Gastroesophageal sphincter (tissue), 4 donors: ENCODE measurements at regions not wholly inside any gene's neighbourhood (a gene's known extent, or its start where the extent isn't known, plus 50 kb on each side); places are given as distances from the start of the nearest gene placed in this dataset.

Experiments
- ATAC-seq: fragments of 150-250 bp; one replicate; pipeline ENCODE4 v1.9.1; 2016; ENCODE audit warnings: mild to moderate bottlenecking, moderate library complexity
- H3K27ac ChIP-seq, 4 donors: fragments of 200-600 bp; sonication (generic) in 3 of 4; 1 replicate in 3 of 4; 2 replicates in 1 of 4; pipeline ENCODE4 v1.5.1; 2016 to 2019
- H3K27me3 ChIP-seq: fragments of 200-600 bp; sonication (generic); one replicate; pipeline ENCODE4 v1.5.1; 2019
- H3K36me3 ChIP-seq, 2 donors: fragments of 200-600 bp; sonication (generic); one replicate each; pipeline ENCODE4 v1.5.1; 2019; ENCODE audit warnings: control low read depth in 1 of 2
- H3K4me1 ChIP-seq, 3 donors: fragments of 200-600 bp; sonication (generic); 1 replicate in 2 of 3; 2 replicates in 1 of 3; pipeline ENCODE4 v1.5.1; 2016 to 2019; ENCODE audit warnings: control low read depth in 2 of 3
- H3K4me3 ChIP-seq, 2 donors: fragments of 200-600 bp; sonication (generic); one replicate each; pipeline ENCODE4 v1.5.1; 2019; ENCODE audit warnings: mild to moderate bottlenecking in 1 of 2, moderate library complexity in 1 of 2
- H3K9me3 ChIP-seq, 3 donors: fragments of 200-600 bp; sonication (generic); one replicate each; pipeline ENCODE4 v1.5.1; 2017 to 2019; ENCODE audit warnings: control low read depth in 2 of 3
- EP300 ChIP-seq: sonication (generic); formaldehyde crosslinking; IDR thresholded peaks from one replicate; pipeline ENCODE4 v1.6.1; 2017; ENCODE audit warnings: antibody characterized with exemption, mild to moderate bottlenecking
- POLR2A ChIP-seq, 2 donors: fragments of 450-650 bp; IDR thresholded peaks; one replicate each; pipeline ENCODE4 v1.6.1; 2017; ENCODE audit warnings: antibody characterized with exemption in 2 of 2, mild to moderate bottlenecking in 2 of 2, moderate library complexity in 1 of 2
- POLR2AphosphoS5 ChIP-seq: sonication (generic); formaldehyde crosslinking; IDR thresholded peaks from one replicate; pipeline ENCODE4 v1.6.1; 2017; ENCODE audit warnings: antibody characterized with exemption
- WGBS, 2 donors: methylation state at CpG; one replicate each; pipeline ENCODE4 v1.1.5; 2018; ENCODE audit warnings: low coverage in 1 of 2; 5-methylcytosine and 5-hydroxymethylcytosine counted together
- TF ChIP-seq, protein P1 (sequence below), 4 experiments: fragments of 200-600 bp in 2 of 4; fragments of 450-650 bp in 2 of 4; sonication (generic) in 1 of 4; IDR thresholded peaks; one replicate each; pipeline ENCODE4 v1.5.1; 2017 to 2019; ENCODE audit warnings: antibody characterized with exemption in 4 of 4, mild to moderate bottlenecking in 2 of 4, moderate library complexity in 2 of 4

DNA sequence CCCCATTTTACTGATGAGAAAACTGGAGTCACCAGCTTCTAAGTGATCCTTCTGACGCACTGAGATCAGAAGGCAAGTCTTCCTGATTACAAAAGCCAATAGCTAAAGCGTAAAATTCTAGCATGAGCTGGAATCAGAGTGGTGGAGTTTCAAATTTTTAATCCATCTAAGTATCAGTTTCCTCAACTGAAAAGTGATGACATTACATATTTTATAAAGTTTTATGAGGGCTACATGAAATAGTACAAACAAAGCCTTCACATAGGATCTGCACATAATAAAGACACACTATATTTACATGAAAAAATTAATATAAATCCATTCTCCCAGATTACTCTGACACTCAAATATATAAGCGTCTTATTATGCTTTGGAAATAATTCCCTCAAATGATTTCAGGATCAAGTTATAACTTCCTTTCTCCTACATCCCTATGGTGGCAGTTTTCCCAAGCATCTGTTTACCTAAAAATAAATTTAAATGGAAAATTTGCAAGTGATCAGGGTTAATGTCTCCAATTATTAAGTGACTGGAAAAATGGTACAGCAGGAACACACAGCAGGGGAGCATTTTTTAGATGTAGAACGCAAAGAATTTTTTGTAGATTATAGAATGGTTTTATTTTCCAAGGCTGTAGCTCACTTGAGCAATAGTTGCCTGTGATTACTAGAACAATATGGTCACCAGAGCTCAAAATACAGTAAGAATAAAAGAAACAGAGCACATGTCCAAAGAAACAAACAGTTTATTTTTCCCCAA lies 490.4 kb upstream of the C1orf87 start:
- WGBS, 2 donors = 84 to 93% methylated on average over 4 of the region's 4 CpGs
- no peak for TF ChIP-seq POLR2A (IDR thresholded peaks at IDR 0.05)
- no peak for TF ChIP-seq POLR2AphosphoS5
- TF ChIP-seq, protein P1, sequence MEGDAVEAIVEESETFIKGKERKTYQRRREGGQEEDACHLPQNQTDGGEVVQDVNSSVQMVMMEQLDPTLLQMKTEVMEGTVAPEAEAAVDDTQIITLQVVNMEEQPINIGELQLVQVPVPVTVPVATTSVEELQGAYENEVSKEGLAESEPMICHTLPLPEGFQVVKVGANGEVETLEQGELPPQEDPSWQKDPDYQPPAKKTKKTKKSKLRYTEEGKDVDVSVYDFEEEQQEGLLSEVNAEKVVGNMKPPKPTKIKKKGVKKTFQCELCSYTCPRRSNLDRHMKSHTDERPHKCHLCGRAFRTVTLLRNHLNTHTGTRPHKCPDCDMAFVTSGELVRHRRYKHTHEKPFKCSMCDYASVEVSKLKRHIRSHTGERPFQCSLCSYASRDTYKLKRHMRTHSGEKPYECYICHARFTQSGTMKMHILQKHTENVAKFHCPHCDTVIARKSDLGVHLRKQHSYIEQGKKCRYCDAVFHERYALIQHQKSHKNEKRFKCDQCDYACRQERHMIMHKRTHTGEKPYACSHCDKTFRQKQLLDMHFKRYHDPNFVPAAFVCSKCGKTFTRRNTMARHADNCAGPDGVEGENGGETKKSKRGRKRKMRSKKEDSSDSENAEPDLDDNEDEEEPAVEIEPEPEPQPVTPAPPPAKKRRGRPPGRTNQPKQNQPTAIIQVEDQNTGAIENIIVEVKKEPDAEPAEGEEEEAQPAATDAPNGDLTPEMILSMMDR (IDR thresholded peaks at IDR 0.05) = no peak
- TF ChIP-seq EP300 = no peak
- Histone ChIP-seq H3K4me1 (peaks cover 0 to 14% (median 0%) of the 10 kb centered on the region in 3 donors), H3K4me3 (no peak overlapping the region), H3K9me3 (no peaks in the 10 kb centered on the region), H3K27ac (no peak overlapping the region), H3K36me3 (no peaks in the 10 kb centered on the region), H3K27me3 (no peaks in the 10 kb centered on the region)
- no peak for ATAC-seq

DNA sequence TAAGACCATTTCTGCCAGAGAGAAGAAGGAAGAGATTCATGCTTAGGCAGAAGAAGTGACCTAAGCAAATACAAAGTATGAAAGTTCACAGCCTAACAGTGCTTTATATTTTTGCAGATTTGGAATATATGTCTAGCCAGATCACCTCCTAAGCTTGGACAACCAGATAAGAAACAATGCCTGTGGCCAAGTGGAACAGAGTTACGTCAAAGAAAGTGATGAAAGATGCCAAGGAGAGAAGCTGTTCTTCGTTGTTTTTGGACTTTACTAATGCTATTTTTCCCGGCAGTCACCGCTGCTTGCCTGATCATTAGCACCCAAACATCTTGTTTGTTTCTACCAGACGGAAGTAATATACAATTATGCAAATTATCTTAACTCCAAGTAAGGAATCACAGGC lies 489.2 kb upstream of the C1orf87 start:
- Histone ChIP-seq H3K27ac (no peak overlapping the region), H3K4me3 (no peak overlapping the region), H3K9me3 (no peaks in the 10 kb centered on the region), H3K27me3 (no peaks in the 10 kb centered on the region), H3K36me3 (no peaks in the 10 kb centered on the region), H3K4me1 (peaks cover 0 to 14% (median 0%) of the 10 kb centered on the region in 3 donors)
- WGBS, 2 donors = 55 to 86% methylated on average over 5 of the region's 5 CpGs
- TF ChIP-seq, protein P1 (IDR thresholded peaks at IDR 0.05) = no peak
- TF ChIP-seq EP300 (no peak), POLR2A (IDR thresholded peaks at IDR 0.05) (no peak), POLR2AphosphoS5 (no peak)
- no peak for ATAC-seq

DNA sequence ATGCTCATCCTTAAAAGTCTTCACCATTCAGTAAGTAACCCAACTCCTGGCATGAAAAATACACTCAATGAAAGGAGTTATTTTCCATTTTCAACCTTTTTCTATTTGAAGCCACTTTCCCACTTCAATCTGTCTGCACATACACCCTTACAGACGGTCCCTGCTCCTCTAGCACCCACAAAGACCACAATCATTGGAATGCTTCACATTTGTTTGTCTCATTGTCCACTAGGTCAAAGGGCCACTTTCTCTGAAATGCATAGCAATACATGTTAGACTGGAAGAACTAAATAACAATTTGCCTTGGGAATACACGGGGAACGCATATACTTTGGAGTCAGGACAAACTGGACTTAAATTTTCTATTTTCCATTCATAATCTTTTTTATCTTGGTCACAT lies 487.1 kb upstream of the C1orf87 start:
- peaks cover 0 to 14% (median 0%) of the 10 kb centered on the region in 3 donors for H3K4me1 ChIP-seq
- H3K9me3 ChIP-seq = no peaks in the 10 kb centered on the region
- 94 to 100% methylated on average over 2 to 3 of the region's 3 CpGs for WGBS, 2 donors
- H3K36me3 ChIP-seq = no peaks in the 10 kb centered on the region
- H3K27ac ChIP-seq = no peak overlapping the region
- H3K4me3 ChIP-seq = no peak overlapping the region
- ATAC-seq = no peak
- no peaks in the 10 kb centered on the region for H3K27me3 ChIP-seq
- no peak for TF ChIP-seq POLR2A (IDR thresholded peaks at IDR 0.05)
- TF ChIP-seq, protein P1 (IDR thresholded peaks at IDR 0.05) = no peak
- TF ChIP-seq POLR2AphosphoS5 = no peak
- TF ChIP-seq EP300 = no peak

DNA sequence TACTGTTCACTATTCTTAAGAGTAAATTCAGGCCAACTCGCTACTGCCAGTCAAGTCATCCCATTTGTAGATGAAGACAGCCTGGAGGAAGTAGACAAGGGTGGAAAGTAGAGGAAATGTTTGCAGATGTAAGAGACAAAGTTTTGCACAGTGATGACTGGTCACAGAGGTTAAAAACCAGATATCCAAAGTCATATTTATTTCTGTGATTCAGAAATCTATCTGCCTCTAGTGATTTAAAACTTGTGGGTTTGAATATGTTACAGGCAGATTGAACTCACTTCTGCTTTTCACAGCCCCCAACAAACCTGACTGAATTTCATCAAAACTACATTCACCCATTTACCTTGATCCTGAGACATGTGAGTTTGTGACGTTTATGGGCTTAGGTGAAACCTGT lies 484.7 kb upstream of the C1orf87 start:
- no peak overlapping the region for H3K27ac ChIP-seq
- H3K4me3 ChIP-seq = no peak overlapping the region
- H3K27me3 ChIP-seq = no peaks in the 10 kb centered on the region
- no peak for ATAC-seq
- TF ChIP-seq, protein P1 (IDR thresholded peaks at IDR 0.05) = no peak
- 73 to 75% methylated on average over 2 of the region's 2 CpGs for WGBS, 2 donors
- no peaks in the 10 kb centered on the region for H3K9me3 ChIP-seq
- H3K4me1 ChIP-seq = no peaks in the 10 kb centered on the region
- no peaks in the 10 kb centered on the region for H3K36me3 ChIP-seq

DNA sequence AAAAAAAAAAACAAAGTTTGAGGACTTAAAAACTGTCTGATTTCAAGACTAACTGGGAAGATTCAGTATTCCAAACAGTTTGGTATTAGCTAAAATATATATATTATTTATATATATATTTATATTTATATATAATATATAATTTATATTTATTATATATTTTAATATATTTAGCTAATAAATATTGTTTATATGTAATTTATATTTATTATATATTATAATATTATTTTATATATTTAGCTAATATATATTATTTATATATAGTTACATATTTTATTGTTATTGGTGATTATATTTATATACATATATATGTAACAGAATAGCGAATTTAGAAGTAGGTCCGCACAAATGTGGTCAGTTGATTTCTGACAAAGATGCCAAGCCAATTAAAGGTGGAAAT lies 480.2 kb upstream of the C1orf87 start:
- Histone ChIP-seq H3K4me3 (no peak overlapping the region), H3K27me3 (no peaks in the 10 kb centered on the region), H3K27ac (no peak overlapping the region), H3K9me3 (no peaks in the 10 kb centered on the region), H3K4me1 (no peaks in the 10 kb centered on the region), H3K36me3 (no peaks in the 10 kb centered on the region)
- WGBS, 2 donors = 92 to 100% methylated on average over 2 of the region's 2 CpGs
- no peak for TF ChIP-seq POLR2AphosphoS5
- TF ChIP-seq POLR2A (IDR thresholded peaks at IDR 0.05) = no peak
- TF ChIP-seq, protein P1 (IDR thresholded peaks at IDR 0.05) = no peak
- no peak for TF ChIP-seq EP300
- ATAC-seq = no peak
